ENCODE measurements at regions not wholly inside any gene's neighbourhood (a gene's known extent, or its start where the extent isn't known, plus 50 kb on each side); places are given as distances from the start of the nearest gene placed in this dataset.

DNA sequence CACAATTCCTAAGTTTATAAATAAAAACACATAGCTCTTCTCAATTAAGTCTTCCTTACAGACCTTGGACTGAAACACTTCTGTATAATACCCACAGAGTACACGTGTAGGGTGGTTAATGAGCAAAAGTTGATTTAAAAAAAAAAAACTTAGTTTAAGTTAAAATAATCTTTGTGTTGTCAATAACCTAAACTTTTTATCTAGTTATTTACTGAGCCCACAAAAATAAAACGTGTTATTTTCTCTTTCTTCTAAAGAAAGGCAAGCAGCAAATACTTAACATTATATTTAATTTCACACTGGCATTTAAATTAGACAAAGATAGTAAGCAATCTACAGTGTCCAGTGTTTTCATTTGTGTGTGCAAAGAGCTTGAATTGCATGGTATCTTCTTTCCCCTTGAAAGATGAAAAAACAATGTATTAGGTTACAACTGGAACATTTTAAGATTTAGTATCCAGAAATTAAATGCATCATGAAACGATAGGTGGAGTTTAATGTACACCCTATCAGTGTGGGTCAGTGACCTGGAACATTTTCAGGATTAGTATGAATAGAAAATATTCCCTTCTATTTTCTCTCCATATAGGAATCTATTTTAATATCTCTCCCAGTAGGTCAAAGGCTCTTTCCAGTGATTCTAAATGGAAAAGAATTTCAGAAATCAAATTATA lies 1014.8 kb downstream of the NR2F1-AS1 start:
- no TSS peak for BruUV-seq (replicated peaks)
- intact Hi-C loops (cut with micrococcal nuclease; ENCODE audit: unreplicated experiment) = no loop called here
- ChIA-PET POLR2A (interaction anchor here (0.6 kb wide), 1 partner anchor 8 kb away, joined by 3 read pairs; no protein-coding TSS in a partner anchor), CTCF (ENCODE audit: unreplicated experiment) (no interaction called here)
- Histone ChIP-seq H2AFZ (ENCODE audit: low read length) (no peak overlapping the region), H3K36me3 (ENCODE audit: insufficient read depth, low read length) (no peaks in the 10 kb centered on the region), H3K9me2 (ENCODE audit: insufficient read depth, low read length) (no peaks in the 10 kb centered on the region), H3K4me1 (ENCODE audit: insufficient read depth, low read length, poor library complexity, severe bottlenecking) (no peaks in the 10 kb centered on the region), H3K79me2 (ENCODE audit: insufficient read depth, low read depth, low read length) (no peaks in the 10 kb centered on the region), H3K4me3 (ENCODE audit: low read depth, low read length, poor library complexity, severe bottlenecking) (no peak overlapping the region), H3K4me2 (ENCODE audit: low read length) (no peak overlapping the region), H3K9me3 (ENCODE audit: low read length) (no peaks in the 10 kb centered on the region), H3K27ac (ENCODE audit: low read depth, low read length, poor library complexity, severe bottlenecking) (no peak overlapping the region), H4K20me1 (ENCODE audit: insufficient read depth, low read length) (no peaks in the 10 kb centered on the region)
- no peak for DNase-seq (ENCODE audit: low spot score)
- no peak for TF ChIP-seq EZH2phosphoT487 (IDR thresholded peaks at IDR 0.05; ENCODE audit: borderline replicate concordance, low read depth, low read length)
- TF ChIP-seq, protein P1, sequence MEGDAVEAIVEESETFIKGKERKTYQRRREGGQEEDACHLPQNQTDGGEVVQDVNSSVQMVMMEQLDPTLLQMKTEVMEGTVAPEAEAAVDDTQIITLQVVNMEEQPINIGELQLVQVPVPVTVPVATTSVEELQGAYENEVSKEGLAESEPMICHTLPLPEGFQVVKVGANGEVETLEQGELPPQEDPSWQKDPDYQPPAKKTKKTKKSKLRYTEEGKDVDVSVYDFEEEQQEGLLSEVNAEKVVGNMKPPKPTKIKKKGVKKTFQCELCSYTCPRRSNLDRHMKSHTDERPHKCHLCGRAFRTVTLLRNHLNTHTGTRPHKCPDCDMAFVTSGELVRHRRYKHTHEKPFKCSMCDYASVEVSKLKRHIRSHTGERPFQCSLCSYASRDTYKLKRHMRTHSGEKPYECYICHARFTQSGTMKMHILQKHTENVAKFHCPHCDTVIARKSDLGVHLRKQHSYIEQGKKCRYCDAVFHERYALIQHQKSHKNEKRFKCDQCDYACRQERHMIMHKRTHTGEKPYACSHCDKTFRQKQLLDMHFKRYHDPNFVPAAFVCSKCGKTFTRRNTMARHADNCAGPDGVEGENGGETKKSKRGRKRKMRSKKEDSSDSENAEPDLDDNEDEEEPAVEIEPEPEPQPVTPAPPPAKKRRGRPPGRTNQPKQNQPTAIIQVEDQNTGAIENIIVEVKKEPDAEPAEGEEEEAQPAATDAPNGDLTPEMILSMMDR (conservative IDR thresholded peaks at IDR 0.05; ENCODE audit: low read length) = no peak

DNA sequence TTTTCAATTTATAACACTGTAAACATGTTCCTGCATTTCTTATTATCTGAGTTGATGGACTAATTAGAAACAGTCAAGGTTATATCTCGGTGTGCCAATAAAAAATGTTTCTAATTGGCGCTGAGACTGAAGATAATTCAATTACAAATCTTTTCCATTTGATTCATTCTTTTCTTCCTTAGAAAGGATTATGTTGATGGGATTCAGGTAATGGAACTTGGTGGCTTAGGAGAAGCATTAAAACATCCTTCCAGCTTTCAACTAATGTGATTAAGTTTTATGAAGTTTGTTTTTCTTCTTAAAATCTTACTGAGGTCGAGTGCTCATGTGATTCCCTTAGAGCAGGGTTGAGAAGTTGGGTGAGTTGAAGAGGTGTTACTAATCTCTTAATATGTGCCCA lies 1015.3 kb downstream of the NR2F1-AS1 start:
- Histone ChIP-seq H3K9me3 (ENCODE audit: low read length) (no peaks in the 10 kb centered on the region), H3K4me2 (ENCODE audit: low read length) (no peak overlapping the region), H3K79me2 (ENCODE audit: insufficient read depth, low read depth, low read length) (no peaks in the 10 kb centered on the region), H4K20me1 (ENCODE audit: insufficient read depth, low read length) (no peaks in the 10 kb centered on the region), H3K4me3 (ENCODE audit: low read depth, low read length, poor library complexity, severe bottlenecking) (no peak overlapping the region), H3K4me1 (ENCODE audit: insufficient read depth, low read length, poor library complexity, severe bottlenecking) (no peaks in the 10 kb centered on the region), H3K36me3 (ENCODE audit: insufficient read depth, low read length) (no peaks in the 10 kb centered on the region), H2AFZ (ENCODE audit: low read length) (no peak overlapping the region), H3K9me2 (ENCODE audit: insufficient read depth, low read length) (no peaks in the 10 kb centered on the region), H3K27ac (ENCODE audit: low read depth, low read length, poor library complexity, severe bottlenecking) (no peak overlapping the region)
- POLR2A ChIA-PET = interaction anchor here (0.6 kb wide), 1 partner anchor 9 kb away, joined by 3 read pairs; no protein-coding TSS in a partner anchor
- CTCF ChIA-PET (ENCODE audit: unreplicated experiment) = no interaction called here
- BruUV-seq (replicated peaks) = no TSS peak
- intact Hi-C loops (cut with micrococcal nuclease; ENCODE audit: unreplicated experiment) = no loop called here
- TF ChIP-seq, protein P1 (conservative IDR thresholded peaks at IDR 0.05; ENCODE audit: low read length) = no peak
- TF ChIP-seq EZH2phosphoT487 (IDR thresholded peaks at IDR 0.05; ENCODE audit: borderline replicate concordance, low read depth, low read length) = no peak
- DNase-seq (ENCODE audit: low spot score) = no peak

DNA sequence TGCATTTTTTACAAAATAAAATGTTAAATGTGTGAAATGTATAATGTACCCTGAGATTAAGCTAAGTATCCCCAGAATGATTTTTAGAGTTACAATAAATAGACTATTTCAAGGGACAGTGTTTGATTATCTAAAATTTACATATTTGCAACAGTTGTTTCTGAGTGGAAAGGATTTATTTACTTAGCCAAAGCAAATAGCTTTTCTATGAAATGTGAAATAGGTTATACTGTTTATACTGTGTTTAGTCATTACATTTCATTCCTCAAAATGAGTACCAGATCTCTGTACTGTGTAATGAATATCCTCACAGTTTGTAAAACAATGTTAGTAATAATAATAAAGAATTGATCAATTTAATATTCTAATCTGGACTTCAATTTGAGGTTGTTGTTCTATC lies 1019.0 kb downstream of the NR2F1-AS1 start:
- Histone ChIP-seq H3K9me2 (ENCODE audit: insufficient read depth, low read length) (no peaks in the 10 kb centered on the region), H3K27ac (ENCODE audit: low read depth, low read length, poor library complexity, severe bottlenecking) (no peak overlapping the region), H3K4me2 (ENCODE audit: low read length) (no peak overlapping the region), H3K9me3 (ENCODE audit: low read length) (no peaks in the 10 kb centered on the region), H3K36me3 (ENCODE audit: insufficient read depth, low read length) (no peaks in the 10 kb centered on the region), H3K4me3 (ENCODE audit: low read depth, low read length, poor library complexity, severe bottlenecking) (no peak overlapping the region), H3K79me2 (ENCODE audit: insufficient read depth, low read depth, low read length) (no peaks in the 10 kb centered on the region), H3K4me1 (ENCODE audit: insufficient read depth, low read length, poor library complexity, severe bottlenecking) (no peaks in the 10 kb centered on the region), H4K20me1 (ENCODE audit: insufficient read depth, low read length) (no peaks in the 10 kb centered on the region), H2AFZ (ENCODE audit: low read length) (no peak overlapping the region)
- intact Hi-C loops (cut with micrococcal nuclease; ENCODE audit: unreplicated experiment) = no loop called here
- ChIA-PET CTCF (ENCODE audit: unreplicated experiment) (no interaction called here), POLR2A (interaction anchor here (1.0 kb wide), 1 partner anchor 20 kb away, joined by 3 read pairs; no protein-coding TSS in a partner anchor)
- TF ChIP-seq EZH2phosphoT487 (IDR thresholded peaks at IDR 0.05; ENCODE audit: borderline replicate concordance, low read depth, low read length) = no peak
- TF ChIP-seq, protein P1 (conservative IDR thresholded peaks at IDR 0.05; ENCODE audit: low read length) = no peak
- BruUV-seq (replicated peaks) = no TSS peak
- DNase-seq (ENCODE audit: low spot score) = no peak

Data from OCI-LY7 (cell line).